ENCODE measurements at regions not wholly inside any gene's neighbourhood (a gene's known extent, or its start where the extent isn't known, plus 50 kb on each side); places are given as distances from the start of the nearest gene placed in this dataset.

DNA sequence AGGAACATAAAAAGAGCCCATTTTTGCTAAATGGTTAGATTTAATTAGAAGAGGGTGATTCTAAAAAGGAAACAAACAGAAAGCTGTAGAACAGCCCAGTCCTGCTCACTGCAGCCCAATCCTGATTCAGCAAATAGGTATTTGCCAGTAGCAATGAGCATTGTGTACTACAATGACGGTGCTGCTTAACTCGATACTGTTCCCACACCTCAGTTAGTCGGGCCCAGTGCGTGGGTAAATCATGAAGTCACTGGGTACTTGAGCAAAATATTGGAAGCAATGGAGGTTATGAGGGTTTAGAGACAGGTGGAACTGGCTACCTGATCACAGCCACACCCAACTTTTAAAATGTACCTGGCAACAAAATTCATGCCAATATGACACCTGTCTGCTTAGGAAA lies 101.5 kb upstream of the ADGRL2 start:
- no peak for DNase-seq (ENCODE audit: low read depth)

GRCh38 chr1:81695741-81696140 lies 105.0 kb upstream of the ADGRL2 start:
- DNase-seq (ENCODE audit: low read depth): peak; percentile 56

- no peak for DNase-seq (ENCODE audit: low read depth)
Measured at GRCh38 chr1:81693316-81693715, 107.4 kb upstream of the ADGRL2 start.

GRCh38 chr1:81690676-81691453 lies 109.9 kb upstream of the ADGRL2 start:
- no peak for DNase-seq (ENCODE audit: low read depth)

GRCh38 chr1:81689531-81689941 lies 111.2 kb upstream of the ADGRL2 start:
- peak; percentile 82 for DNase-seq (ENCODE audit: low read depth)

- DNase-seq (ENCODE audit: low read depth): no peak
Measured at GRCh38 chr1:81682490-81682889, 118.2 kb upstream of the ADGRL2 start.

- no peak for DNase-seq (ENCODE audit: low read depth)
Measured at GRCh38 chr1:81681601-81682266, 119.0 kb upstream of the ADGRL2 start.

GRCh38 chr1:81681114-81681513 lies 119.6 kb upstream of the ADGRL2 start:
- no peak for DNase-seq (ENCODE audit: low read depth)

- DNase-seq (ENCODE audit: low read depth): no peak
Measured at GRCh38 chr1:81679942-81680341, 120.8 kb upstream of the ADGRL2 start.

DNA sequence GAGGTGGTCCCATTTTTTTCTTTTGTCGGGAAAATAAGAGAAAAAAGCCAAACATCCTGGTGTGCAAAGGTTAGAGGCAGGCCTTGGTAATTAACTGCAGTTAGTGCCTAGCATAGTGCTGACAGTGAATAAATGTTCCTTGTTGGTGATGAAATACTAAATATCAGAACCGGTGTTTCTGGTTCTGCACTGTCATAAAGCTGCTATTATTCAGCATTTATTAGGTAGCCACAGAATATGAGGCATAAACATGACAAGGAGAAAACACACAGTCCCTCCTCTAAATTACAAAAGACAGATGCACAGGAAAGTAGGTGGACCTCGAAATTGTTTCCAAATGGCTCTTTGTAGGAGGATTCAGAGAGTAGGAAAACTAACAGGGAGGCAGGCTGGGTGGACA lies 122.0 kb upstream of the ADGRL2 start:
- DNase-seq (ENCODE audit: low read depth): no peak

- no peak for DNase-seq (ENCODE audit: low read depth)
Measured at GRCh38 chr1:81672766-81673165, 128.0 kb upstream of the ADGRL2 start.

- DNase-seq (ENCODE audit: low read depth): no peak
Measured at GRCh38 chr1:81671038-81671437, 129.7 kb upstream of the ADGRL2 start.

GRCh38 chr1:81670286-81670685 lies 130.4 kb upstream of the ADGRL2 start:
- DNase-seq (ENCODE audit: low read depth): peak; percentile 96

DNA sequence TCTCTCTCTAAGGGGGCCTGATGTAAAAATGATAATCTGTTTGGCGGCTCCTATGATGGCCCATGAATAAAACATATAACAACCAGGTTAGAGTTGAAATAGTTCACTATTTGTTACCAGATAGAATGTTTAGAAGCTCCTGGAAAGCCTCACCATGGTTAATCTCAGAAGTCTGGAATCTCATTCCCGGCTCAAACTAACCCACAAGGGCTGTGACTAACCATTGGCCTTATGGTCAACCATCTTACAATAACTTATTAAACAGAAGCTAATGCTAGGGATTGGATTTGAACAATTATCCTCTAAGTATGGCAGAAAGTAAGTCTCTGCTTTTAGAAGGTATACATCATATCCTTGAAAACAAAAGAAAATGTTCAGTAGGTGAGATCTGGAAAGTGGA lies 134.1 kb upstream of the ADGRL2 start:
- no peak for DNase-seq (ENCODE audit: low read depth)

DNA sequence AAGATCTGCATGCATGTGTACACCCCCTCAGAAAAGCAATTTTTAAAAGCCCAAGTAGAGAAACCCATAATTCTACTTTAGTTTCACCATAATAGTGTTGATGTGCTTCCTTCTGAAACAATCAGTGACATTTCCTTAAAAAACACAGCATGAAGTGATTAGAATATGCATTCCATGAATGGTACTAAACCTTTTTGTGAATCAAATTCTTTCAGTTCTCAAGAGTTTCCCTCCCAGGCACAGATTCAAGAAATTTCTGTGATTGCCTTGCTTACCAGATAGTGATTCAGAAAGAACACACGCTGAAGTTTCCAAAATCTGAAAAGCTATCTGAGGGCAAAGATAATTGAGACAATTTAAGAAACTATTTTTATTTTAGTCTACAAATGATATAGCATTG lies 136.4 kb upstream of the ADGRL2 start:
- peak; percentile 65 for DNase-seq (ENCODE audit: low read depth)

DNA sequence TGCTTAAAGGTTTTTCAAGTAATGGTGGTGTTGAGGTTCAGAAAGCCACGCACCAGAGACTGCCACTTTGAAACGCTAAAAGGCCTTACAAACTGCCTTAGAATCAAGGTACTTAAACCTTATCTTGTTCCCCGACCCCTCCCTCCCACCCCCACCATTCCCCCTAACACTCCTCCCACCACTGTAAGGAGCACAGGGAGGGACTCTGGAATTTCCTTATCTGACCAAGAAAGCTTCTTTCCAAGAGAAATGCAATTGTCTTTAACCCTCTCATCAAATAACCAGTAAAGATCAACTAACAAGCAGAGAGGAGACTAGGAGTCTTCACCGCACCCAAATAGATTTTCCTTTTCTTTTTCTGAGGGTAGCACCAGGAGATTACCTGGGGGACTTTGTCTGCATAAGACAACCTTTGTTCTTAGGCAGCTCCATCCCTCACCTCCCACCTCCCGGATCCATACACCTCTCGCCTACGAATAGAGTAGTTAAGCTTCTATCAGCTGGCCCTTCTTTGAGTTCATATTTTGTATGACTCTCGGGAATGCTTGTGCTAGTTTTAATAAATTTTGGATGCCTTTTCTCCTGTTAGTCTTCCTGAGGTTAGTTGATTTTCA lies 137.7 kb upstream of the ADGRL2 start:
- DNase-seq (ENCODE audit: low read depth): no peak

DNA sequence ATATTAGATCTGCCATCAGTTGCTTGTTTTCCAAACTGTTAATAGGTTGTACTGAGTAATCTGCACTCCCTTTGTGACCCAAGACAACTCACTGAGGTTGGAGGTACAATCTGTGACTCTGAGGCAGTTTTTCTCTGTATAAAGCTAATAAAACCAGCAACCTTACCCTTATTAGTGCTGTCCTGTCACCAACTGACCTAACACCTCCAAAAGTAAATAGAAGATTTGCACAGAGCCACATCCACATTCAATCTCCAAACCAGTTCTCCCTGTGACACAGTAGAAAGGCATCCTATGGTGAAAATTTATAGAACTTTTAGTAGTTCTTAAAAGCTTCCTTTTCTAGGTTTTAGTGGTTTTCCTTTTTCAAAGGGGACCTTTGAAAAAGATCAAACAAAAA lies 140.4 kb upstream of the ADGRL2 start:
- DNase-seq (ENCODE audit: low read depth): no peak

- DNase-seq (ENCODE audit: low read depth): no peak
Measured at GRCh38 chr1:81654657-81655056, 146.1 kb upstream of the ADGRL2 start.

- no peak for DNase-seq (ENCODE audit: low read depth)
Measured at GRCh38 chr1:81654147-81654546, 146.6 kb upstream of the ADGRL2 start.

GRCh38 chr1:81650776-81651175 lies 150.0 kb upstream of the ADGRL2 start:
- DNase-seq (ENCODE audit: low read depth): no peak

- no peak for DNase-seq (ENCODE audit: low read depth)
Measured at GRCh38 chr1:81635816-81636215, 164.9 kb upstream of the ADGRL2 start.

- no peak for DNase-seq (ENCODE audit: low read depth)
Measured at GRCh38 chr1:81634294-81634693, 166.4 kb upstream of the ADGRL2 start.

DNA sequence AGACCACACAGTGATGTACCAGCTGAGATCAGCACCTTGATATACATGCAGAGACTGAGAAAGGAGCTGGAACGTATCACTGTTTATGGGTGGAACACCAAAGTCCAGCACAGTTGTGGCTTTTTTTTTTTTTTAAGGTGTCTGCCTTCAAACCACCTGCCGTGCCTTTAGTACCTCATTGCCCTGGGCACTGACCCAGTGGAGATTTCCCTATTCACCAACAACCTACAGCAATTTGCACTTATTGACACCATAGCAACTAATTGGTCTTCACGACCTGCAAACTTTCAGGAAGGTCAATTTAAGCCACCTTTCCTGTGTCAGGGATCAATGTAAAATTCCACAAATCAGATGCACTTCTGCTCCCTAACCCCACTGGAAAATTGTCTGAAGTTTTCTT lies 181.6 kb upstream of the ADGRL2 start:
- DNase-seq (ENCODE audit: low read depth): no peak

All from stromal cell of bone marrow (primary cell).